ENCODE measurements at regions not wholly inside any gene's neighbourhood (a gene's known extent, or its start where the extent isn't known, plus 50 kb on each side); places are given as distances from the start of the nearest gene placed in this dataset.

DNA sequence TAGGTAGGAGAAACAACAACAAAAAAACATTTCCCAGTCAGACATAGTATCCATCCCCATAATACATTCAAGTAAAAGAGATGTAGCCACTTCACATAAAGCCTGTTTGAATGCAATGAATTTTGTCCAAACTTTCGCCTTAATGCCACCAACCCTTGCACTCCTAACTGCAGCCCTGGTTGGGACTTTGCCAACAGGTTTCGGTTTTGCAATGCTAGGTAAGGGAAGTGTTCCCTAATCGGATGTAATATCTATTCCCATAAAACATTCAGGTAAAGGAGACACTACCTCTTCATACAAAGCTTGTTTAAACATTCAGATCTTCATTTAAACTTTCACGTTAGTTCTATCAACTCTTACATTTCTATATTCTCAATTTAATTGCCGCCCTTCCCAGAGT, 336.1 kb downstream of the DRD1 start:
- no peak for DNase-seq (ENCODE audit: low read depth)

DNA sequence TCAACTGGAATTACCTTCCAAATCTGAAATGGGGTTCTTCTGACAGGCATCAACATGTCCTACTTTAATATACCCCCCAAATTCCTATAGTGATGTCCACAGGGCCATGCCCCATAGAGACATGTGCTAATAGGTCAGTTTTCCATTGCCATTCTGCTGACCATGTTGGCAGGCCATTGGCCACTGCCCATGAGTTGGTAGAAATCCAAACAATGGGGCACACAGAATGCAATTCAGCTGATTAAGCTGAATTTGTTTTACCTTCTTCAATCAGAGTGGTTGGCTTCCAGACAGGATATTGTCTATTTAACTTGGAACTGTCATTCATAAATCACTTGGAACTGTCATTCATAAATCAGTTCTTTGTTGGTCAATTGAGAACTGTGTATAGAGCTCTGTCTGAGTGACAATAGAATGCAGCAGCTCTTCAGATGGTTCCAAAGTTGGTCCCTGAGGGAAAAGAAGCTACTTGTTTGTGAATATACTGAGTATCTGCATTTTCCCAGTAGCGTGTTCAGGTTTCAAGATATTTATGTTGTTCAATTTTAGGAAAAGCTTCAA, 336.9 kb downstream of the DRD1 start:
- no peak for DNase-seq (ENCODE audit: low read depth)

DNA sequence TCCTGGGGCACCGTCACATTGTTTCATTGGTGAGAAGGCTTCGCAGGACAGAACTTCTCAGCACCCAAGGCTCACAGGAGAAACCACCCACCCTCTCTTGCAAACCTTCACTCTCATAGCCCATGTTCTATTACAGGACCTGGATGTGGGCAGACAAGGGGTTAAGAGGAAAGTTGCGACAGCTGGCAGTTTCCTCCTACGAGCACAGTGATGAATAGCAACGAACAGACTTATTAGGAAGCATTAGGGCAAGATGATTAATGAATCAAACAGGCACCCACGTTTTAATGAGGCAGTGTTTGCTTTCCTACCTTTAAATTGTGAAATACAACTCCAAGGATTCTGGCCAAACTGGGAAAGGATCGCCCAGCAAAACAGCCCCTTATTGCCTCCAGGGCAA, 339.3 kb downstream of the DRD1 start:
- DNase-seq (ENCODE audit: low read depth), result no peak

DNA sequence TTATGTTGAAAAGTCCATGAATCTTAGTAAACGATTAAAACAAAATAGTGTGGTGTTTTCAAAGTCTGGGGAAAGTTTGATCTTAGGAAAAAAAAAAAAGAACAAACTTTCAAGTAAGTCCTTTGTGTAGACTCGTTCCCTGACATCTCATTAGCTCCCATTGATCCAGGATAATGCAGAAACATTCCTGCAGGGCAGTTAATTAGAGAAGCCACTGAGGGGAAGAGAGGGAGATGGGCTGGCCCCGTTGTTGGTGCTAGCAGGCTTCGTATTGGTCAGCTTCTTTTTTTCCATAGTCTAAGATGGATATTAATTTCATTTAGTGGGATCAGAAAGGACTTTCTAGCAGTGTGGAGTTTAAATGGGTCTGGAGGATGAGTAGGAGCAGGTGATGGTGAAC, 340.2 kb downstream of the DRD1 start:
- DNase-seq (ENCODE audit: low read depth), result no peak

DNA sequence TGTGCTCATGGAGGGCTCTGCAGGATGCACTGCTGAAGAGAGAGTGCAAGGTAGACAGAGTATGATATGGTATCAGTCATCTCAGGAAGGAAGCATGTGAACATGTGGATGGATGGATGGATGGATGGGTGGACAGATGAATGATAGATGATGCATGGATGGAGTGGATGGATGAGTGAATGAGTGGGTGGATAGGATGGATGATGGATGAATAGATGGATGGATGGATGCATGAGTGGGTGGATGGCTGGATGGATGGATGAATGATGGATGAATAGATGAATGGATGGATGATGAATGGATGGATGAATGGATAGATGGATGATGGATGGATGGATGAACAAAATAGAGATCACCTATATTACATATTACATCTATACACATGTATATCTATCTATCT, 341.3 kb downstream of the DRD1 start:
- no peak for DNase-seq (ENCODE audit: low read depth)

DNA sequence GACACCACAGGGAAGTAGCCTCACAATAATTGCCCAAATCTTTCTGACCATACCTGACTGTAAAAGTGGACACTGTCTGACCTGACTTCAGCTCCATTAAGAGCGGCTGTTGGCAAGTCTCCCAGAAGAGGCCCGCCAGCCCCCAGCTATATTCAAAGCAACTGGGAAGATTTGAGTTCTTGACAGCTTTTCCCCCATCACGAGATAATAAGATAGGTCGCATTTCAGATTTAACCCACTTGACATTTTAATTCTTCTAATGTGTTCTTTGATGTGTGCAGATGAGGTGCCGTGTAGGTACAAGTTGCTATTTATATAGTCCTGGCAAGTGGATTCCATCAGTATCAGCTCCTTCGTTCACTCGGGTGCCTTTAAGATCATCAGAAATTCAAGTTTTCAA, 345.7 kb downstream of the DRD1 start:
- DNase-seq (ENCODE audit: low read depth), result no peak

DNA sequence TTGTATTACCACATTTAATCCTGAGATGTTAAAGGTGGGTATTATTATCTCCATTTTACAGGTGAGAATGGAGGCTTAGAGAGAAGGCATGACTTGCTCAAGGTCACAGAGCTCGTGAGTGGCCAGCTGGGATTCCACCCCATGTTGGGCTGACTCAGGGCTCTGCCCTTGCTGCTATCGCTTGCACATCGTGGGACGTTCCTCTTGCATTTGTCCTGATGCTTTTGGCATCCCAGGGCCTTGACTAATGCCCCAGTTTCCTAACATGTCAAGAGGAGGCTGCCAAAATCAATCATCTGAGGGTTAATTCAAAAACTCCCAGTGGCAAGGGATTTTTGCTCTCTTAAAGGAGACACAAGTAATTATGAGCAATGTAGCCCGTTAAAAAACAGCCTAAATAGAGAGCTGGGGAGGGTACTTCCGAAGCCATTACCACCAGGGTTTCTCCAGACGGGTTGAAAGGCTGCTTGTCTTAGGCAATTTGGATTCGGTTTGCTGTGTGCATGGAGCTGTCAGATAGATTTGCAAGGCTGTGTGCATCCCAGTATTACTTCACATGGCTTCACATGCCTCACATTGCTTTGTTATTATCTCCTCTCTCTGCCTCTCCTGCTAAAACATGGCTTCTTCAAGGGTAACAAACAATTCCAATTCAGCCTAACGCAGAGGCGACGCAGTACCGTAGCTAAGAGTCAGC, 347.4 kb downstream of the DRD1 start:
- DNase-seq (ENCODE audit: low read depth), result no peak

DNA sequence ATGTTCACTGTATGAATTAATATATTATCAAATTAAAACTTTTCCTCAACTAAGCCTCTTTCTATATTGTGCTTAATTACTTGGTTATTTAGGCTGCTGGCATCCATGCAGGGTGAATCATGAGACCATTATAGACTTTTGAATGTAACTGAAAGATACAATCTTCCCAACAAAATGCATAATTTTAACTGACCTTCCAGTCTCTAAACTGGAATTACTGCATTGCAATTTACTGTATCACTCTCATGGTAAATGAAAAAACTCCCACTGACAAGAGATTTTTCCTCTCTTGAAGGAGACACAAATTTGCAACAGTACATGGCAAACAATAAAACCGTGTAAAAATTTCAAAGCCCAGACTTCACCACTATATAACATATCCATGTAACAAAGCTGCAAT, 349.5 kb downstream of the DRD1 start:
- DNase-seq (ENCODE audit: low read depth), result no peak

DNA sequence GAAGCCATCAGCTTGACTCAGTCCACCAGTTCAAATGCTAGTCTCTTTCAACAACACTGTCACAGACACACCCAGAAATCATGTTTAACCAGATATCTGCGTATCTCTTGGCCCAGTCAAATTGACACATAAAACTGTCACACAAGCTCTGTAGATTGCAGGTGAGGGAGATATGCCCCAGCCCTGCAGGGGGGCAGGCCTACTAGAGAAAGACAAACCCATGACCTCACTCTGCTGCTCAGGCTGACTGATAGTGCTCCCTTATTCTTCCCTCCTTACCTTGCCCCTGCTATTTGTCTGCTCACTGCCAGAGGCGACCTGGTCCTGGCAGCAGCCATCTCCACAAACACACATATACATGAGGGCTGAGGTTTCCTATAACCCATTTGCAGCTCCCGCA, 351.3 kb downstream of the DRD1 start:
- no peak for DNase-seq (ENCODE audit: low read depth)

DNA sequence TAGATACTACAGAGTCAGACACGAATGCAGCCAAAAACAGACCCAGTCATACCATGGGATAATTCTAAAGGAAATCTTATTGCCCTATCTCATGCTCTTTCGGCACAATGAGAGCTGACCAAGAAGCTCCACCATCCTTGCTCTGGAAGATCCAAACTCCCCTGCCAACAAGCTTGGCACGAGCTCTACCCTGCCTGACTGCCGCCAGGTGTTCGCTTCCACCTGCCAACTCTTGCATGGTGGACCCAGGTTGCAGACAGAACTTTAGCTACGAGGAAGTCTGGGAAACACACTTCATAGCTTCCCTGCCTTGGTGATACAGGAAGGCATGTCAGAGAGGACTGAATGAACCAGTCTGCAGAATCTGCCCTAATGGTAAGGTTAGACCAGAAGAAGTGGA, 355.0 kb downstream of the DRD1 start:
- DNase-seq (ENCODE audit: low read depth), result no peak

DNA sequence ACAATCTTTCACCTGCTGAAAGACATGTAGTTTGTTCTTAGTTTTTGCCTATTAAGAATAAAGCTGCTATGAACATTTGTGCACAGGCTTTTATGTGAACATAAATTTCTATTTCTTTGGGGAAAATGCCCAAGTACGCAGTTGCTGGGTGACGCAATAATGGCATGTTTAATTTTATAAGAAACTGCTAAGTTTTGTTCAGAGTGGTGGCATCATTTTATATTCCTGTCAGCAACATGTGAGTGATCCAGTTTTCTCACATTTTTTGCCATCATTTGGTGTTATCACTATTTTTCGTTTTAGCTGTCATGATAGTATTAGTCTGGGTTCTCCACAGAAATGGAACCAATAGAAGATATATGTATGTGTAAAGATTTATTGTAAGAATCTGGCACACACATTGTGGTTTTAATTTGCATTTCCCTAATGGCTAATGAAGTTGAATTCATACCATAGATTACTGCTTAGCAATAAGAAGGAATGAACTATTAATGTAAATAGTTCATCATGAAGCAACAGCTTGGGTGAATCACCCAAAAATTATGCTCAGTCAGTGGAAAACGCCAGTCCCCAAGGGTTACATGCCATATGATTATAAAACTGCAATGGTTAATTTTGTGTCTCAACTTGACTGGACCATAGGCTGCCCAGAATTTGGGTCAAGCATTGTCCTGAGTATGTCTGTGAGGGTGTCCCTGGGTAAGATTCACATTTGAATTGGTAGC, 358.6 kb downstream of the MSX2 start:
- no peak for DNase-seq (ENCODE audit: low read depth)

DNA sequence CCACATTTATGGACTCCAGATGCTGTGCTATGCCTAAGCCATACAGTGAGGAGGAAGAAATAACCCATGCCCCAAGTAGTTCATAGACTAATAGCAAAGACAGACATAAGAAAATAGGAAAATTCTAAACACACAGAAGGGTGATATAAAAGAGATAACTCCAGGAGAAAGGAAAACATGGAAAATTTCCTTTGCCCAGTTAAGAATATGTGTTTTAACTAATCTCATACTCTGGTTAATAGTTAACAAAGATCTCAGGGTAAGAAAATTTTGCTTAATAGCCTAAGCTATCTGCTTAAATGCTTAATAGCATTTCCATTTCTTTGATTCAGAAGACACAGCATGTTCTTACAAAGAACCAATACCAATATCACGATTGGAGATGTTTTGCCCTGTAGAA, 358.0 kb downstream of the MSX2 start:
- DNase-seq (ENCODE audit: low read depth), result no peak

DNA sequence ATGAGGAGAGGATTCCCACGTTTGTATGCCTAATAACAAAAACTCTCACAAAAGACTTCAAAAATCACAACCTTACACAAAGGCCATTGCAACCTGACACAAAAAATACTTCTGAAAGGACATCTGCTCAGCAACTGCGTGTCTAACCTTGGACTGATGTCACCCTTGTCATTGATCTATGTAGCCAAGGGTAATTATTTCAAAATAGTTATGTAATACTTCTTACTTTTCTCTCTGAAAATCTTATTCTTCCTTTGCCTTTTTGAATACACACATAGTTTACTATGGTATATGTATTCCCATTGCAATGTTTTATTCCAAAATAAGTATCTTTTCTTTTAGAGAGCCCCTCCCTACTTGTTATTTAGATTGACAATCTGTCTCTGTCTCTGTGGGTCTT, 355.3 kb downstream of the MSX2 start:
- no peak for DNase-seq (ENCODE audit: low read depth)

DNA sequence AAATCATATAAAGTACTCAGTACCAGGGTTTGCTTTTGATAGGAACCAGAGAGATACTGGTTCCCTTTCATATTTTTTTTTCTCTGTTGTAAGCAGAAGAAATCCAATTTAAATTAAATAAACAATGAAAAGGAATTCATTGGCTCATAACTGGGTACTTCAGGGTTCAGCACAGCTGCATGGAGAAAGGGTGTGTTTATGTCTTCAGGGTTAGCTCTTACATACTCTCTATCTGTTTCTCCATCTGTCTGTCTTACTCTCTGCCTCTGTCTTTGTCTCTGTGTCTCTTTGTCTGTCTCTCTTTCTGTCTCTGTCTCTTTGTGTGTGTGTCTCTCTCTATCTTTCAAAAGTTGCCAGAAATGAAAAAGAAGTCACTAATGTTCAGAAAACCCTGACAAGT, 345.9 kb downstream of the MSX2 start:
- DNase-seq (ENCODE audit: low read depth), result no peak

DNA sequence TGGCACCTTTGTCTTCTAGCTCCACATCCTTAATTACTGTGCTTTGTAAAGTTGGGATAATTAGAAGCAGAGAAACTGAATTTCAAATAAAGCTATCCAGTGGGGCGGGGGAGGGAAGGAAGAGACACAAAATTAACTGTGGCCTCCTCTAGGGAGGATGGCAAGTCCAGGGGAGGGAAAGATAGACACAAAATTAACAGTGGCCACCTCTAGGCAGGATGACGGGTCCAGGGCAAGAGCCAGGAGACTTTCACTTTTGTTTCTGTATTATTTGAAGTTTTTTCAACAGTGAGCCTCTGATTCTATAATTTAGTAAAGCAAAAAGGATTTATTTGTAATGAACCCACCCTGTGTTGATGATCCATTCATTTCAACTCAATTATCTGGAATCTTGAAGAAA, 335.9 kb downstream of the MSX2 start:
- DNase-seq (ENCODE audit: low read depth), result no peak

DNA sequence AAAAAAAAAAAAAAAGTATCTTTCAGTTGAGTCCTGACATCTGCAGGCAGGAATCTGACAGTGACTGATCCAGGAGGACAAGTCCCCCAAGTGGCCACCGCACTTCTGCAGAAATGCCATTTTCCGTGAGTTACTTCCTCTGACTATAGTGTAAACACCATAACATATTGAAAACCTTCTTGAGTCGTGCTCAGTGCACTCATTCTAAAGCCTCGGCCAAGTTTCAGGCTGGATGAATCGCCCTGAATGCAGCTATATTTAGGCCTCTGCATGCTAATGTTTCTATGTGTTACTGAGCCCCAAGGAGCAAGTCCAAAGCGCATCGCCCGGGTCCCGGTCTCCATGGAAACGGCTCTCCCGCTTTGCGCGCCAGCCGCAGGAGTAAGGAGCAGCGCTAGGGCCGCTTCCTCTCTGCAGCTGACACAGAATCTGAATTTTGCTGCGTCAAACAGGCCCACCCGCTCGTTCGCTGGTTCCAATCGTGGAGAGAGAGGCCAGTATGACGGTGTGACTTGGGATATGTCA, 335.4 kb downstream of the MSX2 start:
- DNase-seq (ENCODE audit: low read depth), result no peak

DNA sequence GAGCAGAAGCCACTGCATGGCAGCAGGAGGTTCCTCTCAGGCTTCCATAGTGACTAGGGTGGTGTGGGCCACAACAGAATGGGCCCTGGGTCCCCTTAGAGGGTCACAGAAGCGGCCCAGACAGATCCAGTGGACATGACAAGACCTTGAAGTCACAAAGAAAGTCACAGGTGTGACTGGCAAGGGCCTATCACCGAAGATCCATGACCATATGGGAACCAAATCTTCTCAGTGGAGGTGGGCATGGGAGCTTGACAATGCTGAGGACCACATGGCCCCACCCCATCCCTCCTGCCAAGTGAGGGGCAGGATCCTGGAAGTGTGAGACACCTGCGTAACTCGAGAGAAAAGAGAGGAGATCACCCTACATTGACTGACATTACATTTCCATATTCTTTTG, 332.4 kb downstream of the MSX2 start:
- DNase-seq (ENCODE audit: low read depth), result no peak

DNA sequence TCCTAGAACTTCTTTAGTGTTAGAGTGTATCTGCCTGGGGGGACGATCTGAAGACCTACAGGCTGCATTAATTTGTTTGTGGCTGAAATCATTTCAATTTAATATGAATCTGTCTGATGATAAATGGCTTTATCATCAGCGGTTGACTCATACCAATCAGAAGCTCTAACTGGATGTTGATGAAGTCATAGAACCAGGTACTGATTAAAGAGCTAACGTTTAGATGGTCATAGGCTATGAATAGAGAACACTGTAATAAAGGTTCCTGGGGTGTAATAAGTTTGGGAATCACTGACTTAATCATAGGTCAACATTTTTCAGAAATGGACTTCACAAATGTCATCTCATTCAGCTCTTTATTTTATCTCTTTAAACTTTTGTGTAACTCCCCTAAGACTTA, 329.9 kb downstream of the MSX2 start:
- DNase-seq (ENCODE audit: low read depth), result no peak

DNA sequence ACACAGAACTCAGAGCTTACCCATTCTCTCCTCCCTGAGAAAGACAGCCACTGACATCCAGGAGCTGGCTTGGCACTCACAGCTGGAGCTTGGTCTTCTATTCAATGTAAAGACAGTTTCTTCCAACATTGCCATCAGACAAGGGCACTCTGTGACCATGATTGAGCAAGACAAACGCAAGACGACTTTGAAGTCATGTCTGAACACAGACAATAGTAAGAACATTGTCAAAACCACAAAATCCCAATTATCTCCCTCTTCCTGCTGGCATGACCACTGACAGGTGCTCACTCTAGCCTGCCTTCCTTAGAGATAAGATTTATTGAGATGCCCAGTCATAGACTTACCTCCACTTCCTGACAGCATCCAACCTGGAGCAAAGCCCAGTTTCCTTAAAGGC, 328.0 kb downstream of the MSX2 start:
- no peak for DNase-seq (ENCODE audit: low read depth)

DNA sequence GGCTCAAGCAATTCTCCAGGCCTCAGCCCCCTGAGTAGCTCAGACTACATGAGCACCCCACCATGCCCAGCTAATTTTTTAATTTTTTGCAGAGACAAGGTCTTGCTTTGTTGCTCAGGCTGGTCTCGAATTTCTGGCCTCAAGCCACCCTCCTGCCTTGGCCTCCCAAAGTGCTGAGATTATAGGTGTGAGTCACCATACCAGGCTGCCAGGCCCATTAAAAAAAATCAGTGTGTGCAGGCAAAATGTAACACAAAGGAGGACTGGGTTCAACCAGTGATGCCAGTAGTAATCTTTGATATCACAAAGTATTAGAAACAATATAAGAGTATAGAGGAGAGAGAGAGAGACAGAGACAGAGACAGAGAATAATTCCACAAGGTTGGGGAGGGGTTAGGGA, 322.7 kb downstream of the MSX2 start:
- DNase-seq (ENCODE audit: low read depth), result no peak

DNA sequence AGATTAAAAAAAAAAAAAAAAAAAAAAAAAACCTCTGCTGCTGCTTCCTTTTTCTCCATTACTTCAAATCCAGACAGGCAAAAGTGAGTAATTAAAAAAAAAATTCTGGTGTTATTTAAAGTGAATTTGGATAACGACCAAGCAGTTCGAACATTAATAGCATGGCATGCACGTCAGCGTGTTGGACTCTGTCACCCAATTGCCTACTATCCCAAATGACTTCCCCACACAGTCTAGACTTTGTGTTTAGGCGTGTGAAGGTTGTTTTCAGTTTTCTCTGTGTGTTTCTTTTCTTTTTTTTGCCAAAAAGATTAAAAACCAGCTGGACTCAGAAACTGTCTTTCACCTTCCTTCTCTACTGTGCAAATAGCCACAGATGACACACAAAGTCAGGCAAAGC, 321.4 kb downstream of the MSX2 start:
- no peak for DNase-seq (ENCODE audit: low read depth)

DNA sequence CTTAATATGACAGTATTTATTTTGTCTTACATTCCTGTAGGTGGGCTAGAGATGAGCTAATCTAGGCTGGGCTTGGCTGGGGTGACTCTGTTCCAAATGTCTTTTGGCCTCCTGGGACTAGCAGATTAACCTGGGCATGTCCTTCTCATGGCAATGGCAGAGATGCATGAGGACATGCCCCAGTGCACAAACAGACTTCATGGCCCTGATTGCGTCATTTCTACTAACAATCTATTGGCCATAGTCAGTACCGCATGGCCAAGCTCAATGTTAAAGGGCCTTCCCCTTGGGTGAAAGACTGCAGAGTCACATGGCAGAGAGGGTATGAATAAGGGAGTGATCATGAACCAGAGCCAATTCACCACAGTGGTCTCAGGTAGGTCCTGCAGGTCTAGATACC, 313.4 kb downstream of the MSX2 start:
- DNase-seq (ENCODE audit: low read depth), result no peak

DNA sequence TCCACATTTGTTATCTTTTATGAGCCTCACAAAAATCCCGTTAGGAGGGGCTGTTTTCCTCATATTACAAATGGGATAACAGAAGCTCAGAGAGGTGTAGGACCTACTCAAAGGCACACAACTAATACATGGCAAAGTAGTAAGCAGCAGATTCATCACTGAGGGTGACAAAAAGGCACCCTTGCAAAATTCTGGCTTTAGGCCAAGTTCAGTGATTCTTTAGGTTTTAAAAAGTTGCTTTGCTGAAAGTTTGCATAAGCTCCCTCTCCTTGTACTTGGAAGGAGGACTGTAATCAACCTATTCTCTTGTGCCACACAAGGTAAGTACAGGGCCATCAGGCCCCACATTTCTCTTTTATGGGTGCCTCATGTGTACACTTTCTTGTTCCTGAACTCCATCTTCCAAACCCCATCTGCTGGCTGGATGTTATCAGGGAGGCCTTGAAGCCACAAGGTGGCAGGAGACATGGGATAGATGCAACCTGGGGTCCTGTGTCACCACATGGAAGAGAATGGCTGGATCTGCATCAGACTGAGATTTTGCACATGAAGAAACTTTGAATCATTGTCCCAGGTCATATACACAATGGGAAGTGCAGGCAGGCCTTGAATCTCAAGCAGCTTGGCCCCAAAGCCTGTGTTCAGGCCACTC, 311.6 kb downstream of the MSX2 start:
- DNase-seq (ENCODE audit: low read depth), result no peak
